SK-N-SH treated with all-trans-retinoic acid at 6 μM for 48 hours (cell line): ENCODE measurements at regions not wholly inside any gene's neighbourhood (a gene's known extent, or its start where the extent isn't known, plus 50 kb on each side); places are given as distances from the start of the nearest gene placed in this dataset.

Experiments used
- ATAC-seq: fragments of 200-7000 bp; cut with Tn5 transposase; 3 replicates; pipeline ENCODE4 v1.9.1; 2020; ENCODE audit warnings: mild to moderate bottlenecking, moderate library complexity
- ARNTL ChIP-seq: fragments of 450-650 bp; formaldehyde crosslinking; IDR thresholded peaks from 2 replicates; pipeline ENCODE4 v1.5.0; 2020; ENCODE audit warnings: low read depth, mild to moderate bottlenecking, moderate library complexity, borderline replicate concordance
- BACH2 ChIP-seq: fragments of 250-450 bp; sonication (Bioruptor Pico); IDR thresholded peaks from 2 replicates; pipeline ENCODE4 v1.9.0; 2021; ENCODE audit warnings: mild to moderate bottlenecking, borderline replicate concordance
- CSDC2 ChIP-seq: fragments of 250-450 bp; sonication (Bioruptor Pico); IDR thresholded peaks from 2 replicates; pipeline ENCODE4 v1.5.0; 2020; ENCODE audit warnings: mild to moderate bottlenecking, moderate library complexity
- ESRRG ChIP-seq: fragments of 250-450 bp; sonication (Bioruptor Pico); IDR thresholded peaks from 2 replicates; pipeline ENCODE4 v1.6.1; 2021; ENCODE audit warnings: mild to moderate bottlenecking
- GLIS3 ChIP-seq: fragments of 250-450 bp; sonication (Bioruptor Pico); IDR thresholded peaks from 2 replicates; pipeline ENCODE4 v1.5.0; 2020; ENCODE audit warnings: mild to moderate bottlenecking, moderate library complexity
- ISL1 ChIP-seq: fragments of 250-450 bp; sonication (Bioruptor Pico); IDR thresholded peaks from 2 replicates; pipeline ENCODE4 v2.1.2; 2022; ENCODE audit warnings: mild to moderate bottlenecking, moderate library complexity
- OSR1 ChIP-seq: fragments of 250-450 bp; sonication (Bioruptor Pico); IDR thresholded peaks from 2 replicates; pipeline ENCODE4 v1.8.0; 2022; ENCODE audit warnings: moderate library complexity, mild to moderate bottlenecking, inconsistent platforms
- PPARA ChIP-seq: fragments of 250-450 bp; sonication (Bioruptor Pico); IDR thresholded peaks from 2 replicates; pipeline ENCODE4 v1.5.0; 2020; ENCODE audit warnings: mild to moderate bottlenecking, borderline replicate concordance
- RARB ChIP-seq: fragments of 250-450 bp; sonication (Bioruptor Pico); IDR thresholded peaks from 2 replicates; pipeline ENCODE4 v1.8.0; 2021; ENCODE audit warnings: mild to moderate bottlenecking, moderate library complexity
- TCF4 ChIP-seq: fragments of 250-450 bp; sonication (Bioruptor Pico); IDR thresholded peaks from 2 replicates; pipeline ENCODE4 v1.8.0; 2021; ENCODE audit warnings: mild to moderate bottlenecking, moderate library complexity, borderline replicate concordance
- TOX ChIP-seq: fragments of 250-450 bp; sonication (Bioruptor Pico); IDR thresholded peaks from 2 replicates; pipeline ENCODE4 v1.8.0; 2021; ENCODE audit warnings: mild to moderate bottlenecking, moderate library complexity, borderline replicate concordance
- ZC3H10 ChIP-seq: fragments of 250-450 bp; sonication (Bioruptor Pico); IDR thresholded peaks from 2 replicates; pipeline ENCODE4 v1.5.1; 2021; ENCODE audit warnings: mild to moderate bottlenecking, moderate library complexity
- ZNF565 ChIP-seq: fragments of 450-650 bp; formaldehyde crosslinking; conservative IDR thresholded peaks from 2 replicates; pipeline ENCODE4 v1.5.0; 2020; ENCODE audit warnings: low read depth, mild to moderate bottlenecking, moderate library complexity
- ZNF70 ChIP-seq: fragments of 450-650 bp; formaldehyde crosslinking; IDR thresholded peaks from 2 replicates; pipeline ENCODE4 v1.5.0; 2020; ENCODE audit warnings: mild to moderate bottlenecking, moderate library complexity
- TF ChIP-seq, protein P1 (sequence below): fragments of 250-450 bp; sonication (Bioruptor Pico); IDR thresholded peaks from 2 replicates; pipeline ENCODE4 v1.5.0; 2020; ENCODE audit warnings: mild to moderate bottlenecking, moderate library complexity
- TF ChIP-seq, protein P2 (sequence below): fragments of 250-450 bp; sonication (Bioruptor Pico); IDR thresholded peaks from 2 replicates; pipeline ENCODE4 v1.8.0; 2021; ENCODE audit warnings: low read depth, mild to moderate bottlenecking, moderate library complexity, borderline replicate concordance
- TF ChIP-seq, protein P3 (sequence below): fragments of 250-450 bp; sonication (Bioruptor Pico); IDR thresholded peaks from 2 replicates; pipeline ENCODE4 v1.5.1; 2020; ENCODE audit warnings: low read depth, mild to moderate bottlenecking, moderate library complexity
- TF ChIP-seq, protein P4 (sequence below): fragments of 250-450 bp; sonication (Bioruptor Pico); IDR thresholded peaks from 2 replicates; pipeline ENCODE4 v1.8.0; 2020; ENCODE audit warnings: mild to moderate bottlenecking, moderate library complexity, borderline replicate concordance

DNA sequence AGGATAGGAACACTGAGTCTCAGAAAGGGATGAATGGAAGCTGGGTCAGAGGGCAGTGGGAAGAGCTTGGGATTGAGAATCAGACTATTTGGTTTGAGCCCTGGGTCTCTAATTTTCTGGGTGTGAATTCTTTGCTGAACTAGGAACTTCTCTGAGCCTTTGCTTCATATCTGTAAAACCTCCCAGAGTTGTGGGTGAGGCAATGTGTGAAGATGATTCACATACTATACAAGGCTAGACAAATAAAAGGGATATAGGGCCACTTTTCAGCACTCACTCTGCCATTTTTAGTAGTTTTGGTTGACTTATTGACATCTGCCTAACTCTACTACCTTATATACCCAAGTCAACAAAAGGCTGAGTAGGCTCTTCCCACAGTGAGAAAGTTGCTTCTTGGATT, 77.7 kb upstream of the JUN start:
- ATAC-seq = no peak
- TF ChIP-seq, protein P1, sequence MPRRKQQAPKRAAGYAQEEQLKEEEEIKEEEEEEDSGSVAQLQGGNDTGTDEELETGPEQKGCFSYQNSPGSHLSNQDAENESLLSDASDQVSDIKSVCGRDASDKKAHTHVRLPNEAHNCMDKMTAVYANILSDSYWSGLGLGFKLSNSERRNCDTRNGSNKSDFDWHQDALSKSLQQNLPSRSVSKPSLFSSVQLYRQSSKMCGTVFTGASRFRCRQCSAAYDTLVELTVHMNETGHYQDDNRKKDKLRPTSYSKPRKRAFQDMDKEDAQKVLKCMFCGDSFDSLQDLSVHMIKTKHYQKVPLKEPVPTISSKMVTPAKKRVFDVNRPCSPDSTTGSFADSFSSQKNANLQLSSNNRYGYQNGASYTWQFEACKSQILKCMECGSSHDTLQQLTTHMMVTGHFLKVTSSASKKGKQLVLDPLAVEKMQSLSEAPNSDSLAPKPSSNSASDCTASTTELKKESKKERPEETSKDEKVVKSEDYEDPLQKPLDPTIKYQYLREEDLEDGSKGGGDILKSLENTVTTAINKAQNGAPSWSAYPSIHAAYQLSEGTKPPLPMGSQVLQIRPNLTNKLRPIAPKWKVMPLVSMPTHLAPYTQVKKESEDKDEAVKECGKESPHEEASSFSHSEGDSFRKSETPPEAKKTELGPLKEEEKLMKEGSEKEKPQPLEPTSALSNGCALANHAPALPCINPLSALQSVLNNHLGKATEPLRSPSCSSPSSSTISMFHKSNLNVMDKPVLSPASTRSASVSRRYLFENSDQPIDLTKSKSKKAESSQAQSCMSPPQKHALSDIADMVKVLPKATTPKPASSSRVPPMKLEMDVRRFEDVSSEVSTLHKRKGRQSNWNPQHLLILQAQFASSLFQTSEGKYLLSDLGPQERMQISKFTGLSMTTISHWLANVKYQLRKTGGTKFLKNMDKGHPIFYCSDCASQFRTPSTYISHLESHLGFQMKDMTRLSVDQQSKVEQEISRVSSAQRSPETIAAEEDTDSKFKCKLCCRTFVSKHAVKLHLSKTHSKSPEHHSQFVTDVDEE (CRISPR knock-in tag) = no peak
- TF ChIP-seq, protein P2, sequence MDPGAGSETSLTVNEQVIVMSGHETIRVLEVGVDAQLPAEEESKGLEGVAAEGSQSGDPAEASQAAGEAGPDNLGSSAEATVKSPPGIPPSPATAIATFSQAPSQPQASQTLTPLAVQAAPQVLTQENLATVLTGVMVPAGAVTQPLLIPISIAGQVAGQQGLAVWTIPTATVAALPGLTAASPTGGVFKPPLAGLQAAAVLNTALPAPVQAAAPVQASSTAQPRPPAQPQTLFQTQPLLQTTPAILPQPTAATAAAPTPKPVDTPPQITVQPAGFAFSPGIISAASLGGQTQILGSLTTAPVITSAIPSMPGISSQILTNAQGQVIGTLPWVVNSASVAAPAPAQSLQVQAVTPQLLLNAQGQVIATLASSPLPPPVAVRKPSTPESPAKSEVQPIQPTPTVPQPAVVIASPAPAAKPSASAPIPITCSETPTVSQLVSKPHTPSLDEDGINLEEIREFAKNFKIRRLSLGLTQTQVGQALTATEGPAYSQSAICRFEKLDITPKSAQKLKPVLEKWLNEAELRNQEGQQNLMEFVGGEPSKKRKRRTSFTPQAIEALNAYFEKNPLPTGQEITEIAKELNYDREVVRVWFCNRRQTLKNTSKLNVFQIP (CRISPR knock-in tag) = no peak

DNA sequence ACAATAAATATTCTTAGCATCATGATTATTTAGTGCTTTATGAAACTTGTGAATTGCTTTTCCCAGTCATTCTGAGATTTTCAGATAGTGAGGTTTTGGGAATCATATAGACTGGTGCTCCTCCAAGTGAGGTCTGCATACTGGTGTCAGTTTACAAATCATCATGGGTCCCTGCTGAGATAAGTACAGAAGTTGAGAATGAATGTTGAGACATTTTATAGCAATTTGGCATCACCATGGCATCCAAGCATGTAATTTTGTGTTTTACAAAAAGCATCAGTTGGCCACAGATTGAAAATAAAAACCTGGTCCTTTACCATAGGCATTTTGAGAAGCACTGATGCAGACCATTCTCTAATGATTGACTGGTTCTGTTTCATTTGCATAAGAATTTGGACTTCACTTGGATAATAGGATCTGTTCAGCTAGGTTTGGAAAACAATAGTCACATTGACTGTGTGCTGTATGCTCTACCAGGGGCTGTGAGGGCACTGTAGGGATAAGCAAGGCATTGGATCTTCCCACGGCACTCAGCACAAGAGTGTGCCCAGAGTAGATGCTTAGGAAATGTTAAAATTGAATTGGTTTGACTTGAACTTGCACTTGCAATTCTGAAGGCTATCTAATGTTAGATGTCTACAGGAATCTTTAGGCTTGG, 79.0 kb upstream of the JUN start:
- TF ChIP-seq CSDC2 (CRISPR knock-in tag) = no peak
- no peak for TF ChIP-seq ZNF70
- no peak for TF ChIP-seq PPARA (CRISPR knock-in tag)
- no peak for TF ChIP-seq ZC3H10
- TF ChIP-seq, protein P2 (CRISPR knock-in tag) = no peak

DNA sequence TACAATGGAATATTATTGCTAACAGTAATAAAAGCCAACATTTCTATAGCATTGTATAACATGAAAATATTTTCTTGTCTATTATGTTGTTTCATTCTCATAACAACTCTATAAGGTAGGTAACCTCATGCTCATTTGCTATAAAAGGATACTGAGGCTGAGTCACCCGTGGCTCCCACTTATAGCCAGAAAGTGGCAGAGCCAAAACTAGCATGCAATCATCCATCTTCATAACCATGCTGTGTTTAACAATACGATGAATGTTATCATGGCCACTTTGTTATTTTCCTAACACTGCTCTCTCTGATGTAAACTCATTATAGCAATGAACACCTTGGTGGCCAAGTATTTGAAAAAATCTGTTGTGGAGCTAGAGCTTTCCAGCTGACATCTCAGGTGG, 80.8 kb upstream of the JUN start:
- TF ChIP-seq RARB (CRISPR knock-in tag) = no peak
- no peak for TF ChIP-seq TCF4 (CRISPR knock-in tag)
- TF ChIP-seq BACH2 (CRISPR knock-in tag) = no peak
- no peak for TF ChIP-seq ARNTL (CRISPR knock-in tag)
- TF ChIP-seq ZC3H10 = no peak
- TF ChIP-seq OSR1 (CRISPR knock-in tag) = no peak
- ATAC-seq = no peak

More for the DNA sequence above, 79.0 kb upstream of the JUN start:
- no peak for ATAC-seq

DNA sequence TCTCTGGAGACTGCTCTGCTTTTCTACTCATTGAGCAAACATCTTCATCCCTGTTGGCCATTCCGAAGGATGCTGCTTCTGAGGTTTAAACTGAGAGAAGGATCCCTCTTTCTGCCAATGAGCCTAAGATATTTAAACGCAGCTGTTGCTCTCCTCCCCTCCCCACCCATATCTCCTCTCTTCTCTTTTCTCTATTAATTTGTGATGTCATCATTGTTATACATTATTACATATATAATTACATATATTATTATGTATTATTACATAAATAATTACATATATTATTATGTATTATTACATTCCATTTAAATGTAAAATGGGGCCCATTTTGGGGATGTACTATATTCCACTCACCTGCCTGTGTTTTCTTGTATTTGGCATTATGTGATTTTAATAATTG, 82.7 kb upstream of the JUN start:
- no peak for ATAC-seq
- no peak for TF ChIP-seq ZNF70
- TF ChIP-seq, protein P3, sequence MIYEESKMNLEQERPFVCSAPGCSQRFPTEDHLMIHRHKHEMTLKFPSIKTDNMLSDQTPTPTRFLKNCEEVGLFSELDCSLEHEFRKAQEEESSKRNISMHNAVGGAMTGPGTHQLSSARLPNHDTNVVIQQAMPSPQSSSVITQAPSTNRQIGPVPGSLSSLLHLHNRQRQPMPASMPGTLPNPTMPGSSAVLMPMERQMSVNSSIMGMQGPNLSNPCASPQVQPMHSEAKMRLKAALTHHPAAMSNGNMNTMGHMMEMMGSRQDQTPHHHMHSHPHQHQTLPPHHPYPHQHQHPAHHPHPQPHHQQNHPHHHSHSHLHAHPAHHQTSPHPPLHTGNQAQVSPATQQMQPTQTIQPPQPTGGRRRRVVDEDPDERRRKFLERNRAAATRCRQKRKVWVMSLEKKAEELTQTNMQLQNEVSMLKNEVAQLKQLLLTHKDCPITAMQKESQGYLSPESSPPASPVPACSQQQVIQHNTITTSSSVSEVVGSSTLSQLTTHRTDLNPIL (CRISPR knock-in tag) = no peak
- TF ChIP-seq ISL1 (CRISPR knock-in tag) = no peak
- TF ChIP-seq RARB (CRISPR knock-in tag) = no peak
- no peak for TF ChIP-seq ZNF565
- TF ChIP-seq PPARA (CRISPR knock-in tag) = no peak
- TF ChIP-seq, protein P2 (CRISPR knock-in tag) = no peak
- TF ChIP-seq ARNTL (CRISPR knock-in tag) = no peak
- no peak for TF ChIP-seq ZC3H10
- no peak for TF ChIP-seq TOX (CRISPR knock-in tag)
- TF ChIP-seq ESRRG (CRISPR knock-in tag) = no peak
- no peak for TF ChIP-seq GLIS3 (CRISPR knock-in tag)
- no peak for TF ChIP-seq CSDC2 (CRISPR knock-in tag)
- TF ChIP-seq, protein P4, sequence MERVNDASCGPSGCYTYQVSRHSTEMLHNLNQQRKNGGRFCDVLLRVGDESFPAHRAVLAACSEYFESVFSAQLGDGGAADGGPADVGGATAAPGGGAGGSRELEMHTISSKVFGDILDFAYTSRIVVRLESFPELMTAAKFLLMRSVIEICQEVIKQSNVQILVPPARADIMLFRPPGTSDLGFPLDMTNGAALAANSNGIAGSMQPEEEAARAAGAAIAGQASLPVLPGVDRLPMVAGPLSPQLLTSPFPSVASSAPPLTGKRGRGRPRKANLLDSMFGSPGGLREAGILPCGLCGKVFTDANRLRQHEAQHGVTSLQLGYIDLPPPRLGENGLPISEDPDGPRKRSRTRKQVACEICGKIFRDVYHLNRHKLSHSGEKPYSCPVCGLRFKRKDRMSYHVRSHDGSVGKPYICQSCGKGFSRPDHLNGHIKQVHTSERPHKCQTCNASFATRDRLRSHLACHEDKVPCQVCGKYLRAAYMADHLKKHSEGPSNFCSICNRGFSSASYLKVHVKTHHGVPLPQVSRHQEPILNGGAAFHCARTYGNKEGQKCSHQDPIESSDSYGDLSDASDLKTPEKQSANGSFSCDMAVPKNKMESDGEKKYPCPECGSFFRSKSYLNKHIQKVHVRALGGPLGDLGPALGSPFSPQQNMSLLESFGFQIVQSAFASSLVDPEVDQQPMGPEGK = no peak
- TF ChIP-seq, protein P1 (CRISPR knock-in tag) = no peak
- no peak for TF ChIP-seq OSR1 (CRISPR knock-in tag)
- no peak for TF ChIP-seq TCF4 (CRISPR knock-in tag)
